Keratinocyte (primary cell): ENCODE measurements at regions not wholly inside any gene's neighbourhood (a gene's known extent, or its start where the extent isn't known, plus 50 kb on each side); places are given as distances from the start of the nearest gene placed in this dataset.

Experiments used
- DNase-seq: peaks from one replicate; pipeline ENCODE4 v3.0.0-alpha.2; 2011; ENCODE audit warnings: low read depth, missing footprints, low spot score
- FAIRE-seq: peaks from 2 replicates; lab custom pipeline; 2011; peaks lifted over from hg19 to GRCh38; lab: Jason Lieb, UNC
- H2AFZ ChIP-seq: 2 replicates; pipeline ENCODE4 v1.6.0; 2012; ENCODE audit warnings: low read length, control low read depth, inconsistent platforms; ENCODE audit not compliant: control insufficient read depth
- H3K27ac ChIP-seq: 2 replicates; pipeline ENCODE4 v1.5.1; 2011; ENCODE audit warnings: low read length; ENCODE audit not compliant: control insufficient read depth, insufficient read depth
- H3K27me3 ChIP-seq: 3 replicates; pipeline ENCODE4 v1.6.0; 2011; ENCODE audit warnings: low read length; ENCODE audit not compliant: control insufficient read depth, insufficient read depth; ENCODE audit errors: extremely low read depth
- H3K36me3 ChIP-seq, 2 experiments: 2 replicates in 1 of 2; 3 replicates in 1 of 2; pipeline ENCODE4 v1.5.1; 2011; ENCODE audit warnings: low read length in 2 of 2, mild to moderate bottlenecking in 1 of 2; ENCODE audit not compliant: control insufficient read depth in 2 of 2, insufficient read depth in 2 of 2; ENCODE audit errors: extremely low read depth in 1 of 2
- H3K4me1 ChIP-seq: 3 replicates; pipeline ENCODE4 v1.5.1; 2011; ENCODE audit warnings: low read length; ENCODE audit not compliant: control insufficient read depth, insufficient read depth; ENCODE audit errors: extremely low read depth
- H3K4me2 ChIP-seq: 3 replicates; pipeline ENCODE4 v1.6.0; 2011; ENCODE audit warnings: low read depth, low read length; ENCODE audit not compliant: control insufficient read depth, insufficient read depth; ENCODE audit errors: extremely low read depth
- H3K4me3 ChIP-seq, 3 experiments: fragments of 200-600 bp in 1 of 3; sonication (generic) in 1 of 3; 2 replicates in 2 of 3; 3 replicates in 1 of 3; pipeline ENCODE4 v1.5.1; 2011 to 2016; ENCODE audit warnings: low read length in 3 of 3, mild to moderate bottlenecking in 3 of 3, control low read depth in 2 of 3, inconsistent platforms in 1 of 3, low read depth in 1 of 3, mixed read lengths in 1 of 3, mixed run types in 1 of 3, moderate library complexity in 1 of 3; ENCODE audit not compliant: control insufficient read depth in 2 of 3, insufficient read depth in 2 of 3; ENCODE audit errors: extremely low read depth in 1 of 3
- H3K79me2 ChIP-seq: 2 replicates; pipeline ENCODE4 v1.6.0; 2012; ENCODE audit warnings: low read length; ENCODE audit not compliant: control insufficient read depth, insufficient read depth
- H3K9ac ChIP-seq: 3 replicates; pipeline ENCODE4 v1.6.0; 2011; ENCODE audit warnings: low read length; ENCODE audit not compliant: control insufficient read depth, insufficient read depth; ENCODE audit errors: extremely low read depth
- H3K9me1 ChIP-seq: 3 replicates; pipeline ENCODE4 v1.6.0; 2011; ENCODE audit warnings: low read length; ENCODE audit not compliant: control insufficient read depth, insufficient read depth; ENCODE audit errors: extremely low read depth
- H3K9me3 ChIP-seq: 2 replicates; pipeline ENCODE4 v1.5.1; 2012; ENCODE audit warnings: low read depth, low read length; ENCODE audit not compliant: control insufficient read depth
- H4K20me1 ChIP-seq: 3 replicates; pipeline ENCODE4 v1.6.0; 2011; ENCODE audit warnings: low read length; ENCODE audit not compliant: control insufficient read depth, insufficient read depth; ENCODE audit errors: extremely low read depth
- EZH2 ChIP-seq: IDR thresholded peaks from one replicate; pipeline ENCODE4 v1.6.1; 2012; ENCODE audit warnings: inconsistent platforms, mild to moderate bottlenecking, low read length, moderate library complexity
- dilution Hi-C: fragments of 300-500 bp; cut with MboI; formaldehyde crosslinking; loops from one replicate; pipeline ENCODE4 v1.7.0; 2020; ENCODE audit warnings: low sequenced_read_pairs; ENCODE audit not compliant: extremely low pct_ligation_motif_present
- TF ChIP-seq, protein P1 (sequence below), 3 experiments: IDR thresholded peaks in 1 of 3; conservative IDR thresholded peaks in 1 of 3; optimal IDR thresholded peaks in 1 of 3; 2 replicates in 2 of 3; 3 replicates in 1 of 3; pipeline versions ENCODE3 to v1.5.1; 2011; ENCODE audit warnings: low read length in 3 of 3, mild to moderate bottlenecking in 3 of 3, moderate library complexity in 2 of 3, control low read depth in 1 of 3, inconsistent platforms in 1 of 3; ENCODE audit not compliant: insufficient read depth in 2 of 3; ENCODE audit errors: extremely low read depth in 1 of 3

DNA sequence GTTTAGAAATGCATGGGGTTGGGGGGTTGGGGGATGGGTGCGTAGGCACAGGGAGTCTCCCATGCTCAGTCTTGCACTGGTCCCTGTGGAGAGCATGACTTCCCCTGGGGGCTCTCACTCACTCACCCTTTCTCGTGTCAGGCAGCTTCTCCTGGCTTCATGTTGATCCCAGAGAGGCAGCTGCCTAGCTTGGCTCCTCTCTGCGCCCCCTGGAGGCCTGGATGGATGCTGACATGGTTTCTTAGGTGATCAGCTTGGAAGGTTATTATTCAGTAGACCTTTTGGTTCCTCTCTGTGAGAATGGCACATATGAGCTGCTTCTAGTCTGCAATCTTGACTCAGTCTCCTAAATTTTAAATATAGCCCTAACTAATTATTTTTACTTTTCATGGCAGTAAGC lies 109.3 kb upstream of the FAM83B start:
- Histone ChIP-seq H3K4me3 (no peak overlapping the region), H3K36me3 (no peaks in the 10 kb centered on the region), H3K27me3 (no peaks in the 10 kb centered on the region), H3K9me1 (no peaks in the 10 kb centered on the region), H3K9me3 (peaks cover 3% of the 10 kb centered on the region), H3K9ac (no peak overlapping the region), H2AFZ (no peak overlapping the region), H3K79me2 (no peaks in the 10 kb centered on the region), H3K4me1 (no peaks in the 10 kb centered on the region), H3K4me2 (no peak overlapping the region), H4K20me1 (no peaks in the 10 kb centered on the region), H3K27ac (no peak overlapping the region)
- DNase-seq (no peak), FAIRE-seq (no peak)
- dilution Hi-C loops: no loop called here
- TF ChIP-seq, protein P1, sequence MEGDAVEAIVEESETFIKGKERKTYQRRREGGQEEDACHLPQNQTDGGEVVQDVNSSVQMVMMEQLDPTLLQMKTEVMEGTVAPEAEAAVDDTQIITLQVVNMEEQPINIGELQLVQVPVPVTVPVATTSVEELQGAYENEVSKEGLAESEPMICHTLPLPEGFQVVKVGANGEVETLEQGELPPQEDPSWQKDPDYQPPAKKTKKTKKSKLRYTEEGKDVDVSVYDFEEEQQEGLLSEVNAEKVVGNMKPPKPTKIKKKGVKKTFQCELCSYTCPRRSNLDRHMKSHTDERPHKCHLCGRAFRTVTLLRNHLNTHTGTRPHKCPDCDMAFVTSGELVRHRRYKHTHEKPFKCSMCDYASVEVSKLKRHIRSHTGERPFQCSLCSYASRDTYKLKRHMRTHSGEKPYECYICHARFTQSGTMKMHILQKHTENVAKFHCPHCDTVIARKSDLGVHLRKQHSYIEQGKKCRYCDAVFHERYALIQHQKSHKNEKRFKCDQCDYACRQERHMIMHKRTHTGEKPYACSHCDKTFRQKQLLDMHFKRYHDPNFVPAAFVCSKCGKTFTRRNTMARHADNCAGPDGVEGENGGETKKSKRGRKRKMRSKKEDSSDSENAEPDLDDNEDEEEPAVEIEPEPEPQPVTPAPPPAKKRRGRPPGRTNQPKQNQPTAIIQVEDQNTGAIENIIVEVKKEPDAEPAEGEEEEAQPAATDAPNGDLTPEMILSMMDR (optimal IDR thresholded peaks at IDR 0.05 in 1 of 3, IDR thresholded peaks at IDR 0.05 in 1 of 3, conservative IDR thresholded peaks at IDR 0.05 in 1 of 3; ENCODE audit: extremely low read depth in 1 of 3, insufficient read depth in 2 of 3, low read length in 3 of 3): peak in 2 of 3 experiments; percentile 18 to 20
- no peak for TF ChIP-seq EZH2

- H3K4me3 ChIP-seq: no peak overlapping the region
- H3K36me3 ChIP-seq: no peaks in the 10 kb centered on the region
- no peak overlapping the region for H3K4me2 ChIP-seq
- dilution Hi-C loops: no loop called here
- H3K4me1 ChIP-seq: peaks cover 8% of the 10 kb centered on the region
- peak overlapping the region; percentile 51 for H3K27ac ChIP-seq
- no peaks in the 10 kb centered on the region for H3K79me2 ChIP-seq
- no peak for FAIRE-seq
- no peaks in the 10 kb centered on the region for H4K20me1 ChIP-seq
- no peaks in the 10 kb centered on the region for H3K9me3 ChIP-seq
- no peaks in the 10 kb centered on the region for H3K9me1 ChIP-seq
- H3K9ac ChIP-seq: no peak overlapping the region
- no peaks in the 10 kb centered on the region for H3K27me3 ChIP-seq
- TF ChIP-seq, protein P1 (optimal IDR thresholded peaks at IDR 0.05 in 1 of 3, IDR thresholded peaks at IDR 0.05 in 1 of 3, conservative IDR thresholded peaks at IDR 0.05 in 1 of 3; ENCODE audit: extremely low read depth in 1 of 3, insufficient read depth in 2 of 3, low read length in 3 of 3): no peak
- TF ChIP-seq EZH2: no peak
- H2AFZ ChIP-seq: no peak overlapping the region
- no peak for DNase-seq
These were observed 98.6 kb upstream of the FAM83B start for GRCh38 chr6:54747955-54748354.
